ENCODE measurements at regions not wholly inside any gene's neighbourhood (a gene's known extent, or its start where the extent isn't known, plus 50 kb on each side); places are given as distances from the start of the nearest gene placed in this dataset.

- no peak for TF ChIP-seq EZH2 (IDR thresholded peaks at IDR 0.05; ENCODE audit: insufficient read depth, poor library complexity, severe bottlenecking)
- no peak for TF ChIP-seq EZH2phosphoT487 (IDR thresholded peaks at IDR 0.05; ENCODE audit: insufficient read depth, low read depth)
- DNase-seq = no peak
- WGBS, 2 experiments (ENCODE audit: low coverage in 1 of 2, low lambda C conversion rate in 2 of 2, missing lambda C conversion rate in 2 of 2) = 55 to 60% methylated on average over 6 of the region's 6 CpGs
- Histone ChIP-seq H3K4me1 (ENCODE audit: insufficient read depth) (peaks cover 12% of the 10 kb centered on the region), H3K9ac (no peak overlapping the region), H3K9me2 (ENCODE audit: insufficient read depth) (no peaks in the 10 kb centered on the region), H3F3A (ENCODE audit: insufficient read depth) (peaks cover 10% of the 10 kb centered on the region; the same call in 1 of the 2 replicates), H2AFZ (no peak overlapping the region), H3K27ac (no peak overlapping the region), H3K9me3 (ENCODE audit: low read depth) (no peaks in the 10 kb centered on the region), H4K20me1 (ENCODE audit: insufficient read depth) (no peaks in the 10 kb centered on the region), H3K79me2 (ENCODE audit: insufficient read depth) (no peaks in the 10 kb centered on the region), H3K36me3 (ENCODE audit: low read depth) (no peaks in the 10 kb centered on the region), H3K4me3 (no peak overlapping the region), H3K4me2 (ENCODE audit: unreplicated experiment) (no peak overlapping the region), H3K27me3 (replicated peaks; ENCODE audit: insufficient read depth) (peaks cover 26% of the 10 kb centered on the region)
- in situ Hi-C loops (cut with MboI) = no loop called here
Observed at GRCh38 chr13:109630271-109630670, 156.1 kb downstream of the IRS2 start.

- H3K4me2 ChIP-seq (ENCODE audit: unreplicated experiment) = no peak overlapping the region
- no peak overlapping the region for H2AFZ ChIP-seq
- no peak overlapping the region for H3K9ac ChIP-seq
- no peaks in the 10 kb centered on the region for H3K36me3 ChIP-seq (ENCODE audit: low read depth)
- TF ChIP-seq EZH2 (IDR thresholded peaks at IDR 0.05; ENCODE audit: insufficient read depth, poor library complexity, severe bottlenecking) = no peak
- no peak for TF ChIP-seq EZH2phosphoT487 (IDR thresholded peaks at IDR 0.05; ENCODE audit: insufficient read depth, low read depth)
- no peak overlapping the region for H3K4me3 ChIP-seq
- H3K79me2 ChIP-seq (ENCODE audit: insufficient read depth) = no peaks in the 10 kb centered on the region
- H3K9me2 ChIP-seq (ENCODE audit: insufficient read depth) = no peaks in the 10 kb centered on the region
- peaks cover 10% of the 10 kb centered on the region; the same call in 1 of the 2 replicates for H3F3A ChIP-seq (ENCODE audit: insufficient read depth)
- H3K4me1 ChIP-seq (ENCODE audit: insufficient read depth) = peaks cover 12% of the 10 kb centered on the region
- in situ Hi-C loops (cut with MboI) = no loop called here
- H3K27me3 ChIP-seq (replicated peaks; ENCODE audit: insufficient read depth) = peaks cover 25% of the 10 kb centered on the region
- WGBS, 2 experiments (ENCODE audit: low coverage in 1 of 2, low lambda C conversion rate in 2 of 2, missing lambda C conversion rate in 2 of 2) = 63% methylated on average over 3 of the region's 3 CpGs
- H3K27ac ChIP-seq = no peak overlapping the region
- no peak for DNase-seq
- no peaks in the 10 kb centered on the region for H3K9me3 ChIP-seq (ENCODE audit: low read depth)
- H4K20me1 ChIP-seq (ENCODE audit: insufficient read depth) = no peaks in the 10 kb centered on the region
Observed at GRCh38 chr13:109629737-109630136, 156.6 kb downstream of the IRS2 start.

DNA sequence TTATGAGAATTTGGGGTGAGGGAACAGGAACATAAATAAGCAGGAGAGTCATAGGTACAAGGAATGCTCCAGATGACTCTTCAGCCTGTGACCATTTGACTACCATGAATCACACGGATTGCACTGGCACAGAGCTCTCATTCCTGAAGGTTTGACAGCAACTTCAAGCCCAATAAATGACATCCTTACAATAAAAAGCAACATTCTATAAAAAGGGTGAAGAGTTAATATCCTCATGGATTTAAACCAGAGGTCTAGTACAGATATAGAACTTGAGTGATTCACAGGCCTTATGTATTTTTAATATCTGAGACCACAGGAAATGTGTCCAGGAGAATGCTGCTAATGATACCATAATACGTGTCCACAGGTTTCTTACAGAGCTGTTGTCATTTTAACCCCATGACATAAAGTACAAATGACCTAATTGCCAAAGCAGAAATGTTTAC is 158.1 kb downstream of the IRS2 start:
- Histone ChIP-seq H3K4me1 (ENCODE audit: insufficient read depth) (peaks cover 12% of the 10 kb centered on the region), H3K4me2 (ENCODE audit: unreplicated experiment) (peak overlapping the region; percentile 69), H3K36me3 (ENCODE audit: low read depth) (no peaks in the 10 kb centered on the region), H3F3A (ENCODE audit: insufficient read depth) (peaks cover 10% of the 10 kb centered on the region; the same call in 1 of the 2 replicates), H2AFZ (no peak overlapping the region), H4K20me1 (ENCODE audit: insufficient read depth) (no peaks in the 10 kb centered on the region), H3K27ac (no peak overlapping the region; the same call in 1 of the 2 replicates), H3K9me3 (ENCODE audit: low read depth) (no peaks in the 10 kb centered on the region), H3K9me2 (ENCODE audit: insufficient read depth) (no peaks in the 10 kb centered on the region), H3K79me2 (ENCODE audit: insufficient read depth) (no peaks in the 10 kb centered on the region), H3K4me3 (no peak overlapping the region), H3K9ac (no peak overlapping the region), H3K27me3 (replicated peaks; ENCODE audit: insufficient read depth) (peaks cover 24% of the 10 kb centered on the region; the same call in 1 of the 2 replicates)
- WGBS, 2 experiments (ENCODE audit: low coverage in 1 of 2, low lambda C conversion rate in 2 of 2, missing lambda C conversion rate in 2 of 2) = 3 to 9% methylated on average over 2 of the region's 2 CpGs
- DNase-seq = peak; percentile 78
- TF ChIP-seq EZH2phosphoT487 (IDR thresholded peaks at IDR 0.05; ENCODE audit: insufficient read depth, low read depth) (no peak), EZH2 (IDR thresholded peaks at IDR 0.05; ENCODE audit: insufficient read depth, poor library complexity, severe bottlenecking) (no peak)
- in situ Hi-C loops (cut with MboI) = no loop called here

- H3K9me2 ChIP-seq (ENCODE audit: insufficient read depth) = no peaks in the 10 kb centered on the region
- peaks cover 12% of the 10 kb centered on the region for H3K4me1 ChIP-seq (ENCODE audit: insufficient read depth)
- no peaks in the 10 kb centered on the region for H4K20me1 ChIP-seq (ENCODE audit: insufficient read depth)
- no peak for DNase-seq
- peak overlapping the region; percentile 69 for H3K4me2 ChIP-seq (ENCODE audit: unreplicated experiment)
- no peaks in the 10 kb centered on the region for H3K9me3 ChIP-seq (ENCODE audit: low read depth)
- H3K36me3 ChIP-seq (ENCODE audit: low read depth) = no peaks in the 10 kb centered on the region
- TF ChIP-seq EZH2 (IDR thresholded peaks at IDR 0.05; ENCODE audit: insufficient read depth, poor library complexity, severe bottlenecking) (no peak), EZH2phosphoT487 (IDR thresholded peaks at IDR 0.05; ENCODE audit: insufficient read depth, low read depth) (no peak)
- H3K27me3 ChIP-seq (replicated peaks; ENCODE audit: insufficient read depth) = peaks cover 18% of the 10 kb centered on the region; the same call in 1 of the 2 replicates
- H3K27ac ChIP-seq = no peak overlapping the region; the same call in 1 of the 2 replicates
- WGBS, 2 experiments (ENCODE audit: low coverage in 1 of 2, low lambda C conversion rate in 2 of 2, missing lambda C conversion rate in 2 of 2) = 43 to 49% methylated on average over 2 of the region's 2 CpGs
- H3K79me2 ChIP-seq (ENCODE audit: insufficient read depth) = no peaks in the 10 kb centered on the region
- no peak overlapping the region for H2AFZ ChIP-seq
- no peak overlapping the region for H3K9ac ChIP-seq
- H3K4me3 ChIP-seq = no peak overlapping the region
- in situ Hi-C loops (cut with MboI) = no loop called here
- H3F3A ChIP-seq (ENCODE audit: insufficient read depth) = peaks cover 10% of the 10 kb centered on the region; the same call in 1 of the 2 replicates
Observed at GRCh38 chr13:109627649-109628048, 158.7 kb downstream of the IRS2 start.
